DND-41 (cell line): ENCODE measurements at regions not wholly inside any gene's neighbourhood (a gene's known extent, or its start where the extent isn't known, plus 50 kb on each side); places are given as distances from the start of the nearest gene placed in this dataset.

ENCODE experiments used
- ATAC-seq: fragments of 200-7000 bp; cut with Tn5 transposase; 3 replicates; pipeline ENCODE4 v1.9.1; 2021; ENCODE audit warnings: low read depth; ENCODE audit not compliant: insufficient read depth
- DNase-seq: peaks from one replicate; pipeline ENCODE4 v3.0.0-alpha.2; 2020
- H2AFZ ChIP-seq: 2 replicates; pipeline ENCODE4 v1.6.0; 2012; ENCODE audit warnings: low read depth, low read length
- H3K27ac ChIP-seq: 2 replicates; pipeline ENCODE4 v1.5.1; 2012; ENCODE audit warnings: low read length, inconsistent platforms
- H3K27me3 ChIP-seq: fragments of 200-600 bp; sonication (generic); 2 replicates; pipeline ENCODE4 v1.6.0; 2012; ENCODE audit warnings: low read length, mild to moderate bottlenecking, inconsistent platforms; ENCODE audit not compliant: insufficient read depth, poor library complexity
- H3K36me3 ChIP-seq: 2 replicates; pipeline ENCODE4 v1.5.1; 2012; ENCODE audit warnings: low read length, inconsistent platforms; ENCODE audit not compliant: insufficient read depth
- H3K4me1 ChIP-seq: 2 replicates; pipeline ENCODE4 v1.5.1; 2012; ENCODE audit warnings: mild to moderate bottlenecking, low read length; ENCODE audit not compliant: insufficient read depth
- H3K4me2 ChIP-seq: 2 replicates; pipeline ENCODE4 v1.6.0; 2012; ENCODE audit warnings: mild to moderate bottlenecking, moderate library complexity, low read length, inconsistent platforms; ENCODE audit not compliant: insufficient read depth
- H3K4me3 ChIP-seq, 2 experiments: fragments of 200-600 bp in 1 of 2; shearing (Covaris generic) in 1 of 2; 2 replicates each; pipeline ENCODE4 v1.5.1; 2012 to 2016; ENCODE audit warnings: inconsistent platforms in 2 of 2, low read length in 2 of 2, mild to moderate bottlenecking in 2 of 2, low read depth in 1 of 2, moderate library complexity in 1 of 2
- H3K79me2 ChIP-seq: 2 replicates; pipeline ENCODE4 v1.6.0; 2012; ENCODE audit warnings: low read length, inconsistent platforms; ENCODE audit not compliant: insufficient read depth
- H3K9ac ChIP-seq: 2 replicates; pipeline ENCODE4 v1.6.0; 2012; ENCODE audit warnings: low read depth, mild to moderate bottlenecking, inconsistent platforms, low read length, moderate library complexity
- H3K9me3 ChIP-seq: 2 replicates; pipeline ENCODE4 v1.5.1; 2012; ENCODE audit warnings: low read length, moderate library complexity, mild to moderate bottlenecking, inconsistent platforms; ENCODE audit not compliant: insufficient read depth, severe bottlenecking
- H4K20me1 ChIP-seq: 2 replicates; pipeline ENCODE4 v1.6.0; 2012; ENCODE audit warnings: low read length; ENCODE audit not compliant: insufficient read depth
- EZH2 ChIP-seq: IDR thresholded peaks from 3 replicates; pipeline ENCODE4 v1.6.1; 2012; ENCODE audit warnings: borderline replicate concordance, low read depth, mild to moderate bottlenecking, moderate library complexity, low read length, inconsistent platforms; ENCODE audit not compliant: severe bottlenecking
- TF ChIP-seq, protein P1 (sequence below): IDR thresholded peaks from 2 replicates; pipeline ENCODE4 v1.5.1; 2012; ENCODE audit warnings: borderline replicate concordance, low read length, moderate library complexity, mild to moderate bottlenecking; ENCODE audit not compliant: poor library complexity, severe bottlenecking; ENCODE audit errors: extremely low read depth

DNA sequence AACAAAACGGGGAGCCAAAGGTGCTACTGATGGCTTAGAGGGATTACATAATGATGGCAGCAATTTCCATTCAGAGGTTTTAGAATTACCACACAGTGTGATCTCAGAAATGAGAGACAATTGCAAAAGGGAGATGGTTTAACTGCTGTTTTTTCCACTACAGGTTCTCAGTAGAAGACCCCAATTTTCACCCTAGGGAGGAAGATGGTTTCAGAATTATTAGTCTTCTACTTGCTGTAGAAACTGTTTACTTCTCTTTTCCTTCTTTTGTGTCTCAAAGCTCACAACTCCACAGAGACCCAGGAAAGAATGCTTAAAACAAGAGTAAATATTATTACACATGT is 226.5 kb downstream of the INHBA start:
- no peaks in the 10 kb centered on the region for H3K27me3 ChIP-seq
- no peak overlapping the region for H2AFZ ChIP-seq
- no peaks in the 10 kb centered on the region for H3K79me2 ChIP-seq
- no peak overlapping the region for H3K4me3 ChIP-seq
- no peaks in the 10 kb centered on the region for H4K20me1 ChIP-seq
- TF ChIP-seq, protein P1, sequence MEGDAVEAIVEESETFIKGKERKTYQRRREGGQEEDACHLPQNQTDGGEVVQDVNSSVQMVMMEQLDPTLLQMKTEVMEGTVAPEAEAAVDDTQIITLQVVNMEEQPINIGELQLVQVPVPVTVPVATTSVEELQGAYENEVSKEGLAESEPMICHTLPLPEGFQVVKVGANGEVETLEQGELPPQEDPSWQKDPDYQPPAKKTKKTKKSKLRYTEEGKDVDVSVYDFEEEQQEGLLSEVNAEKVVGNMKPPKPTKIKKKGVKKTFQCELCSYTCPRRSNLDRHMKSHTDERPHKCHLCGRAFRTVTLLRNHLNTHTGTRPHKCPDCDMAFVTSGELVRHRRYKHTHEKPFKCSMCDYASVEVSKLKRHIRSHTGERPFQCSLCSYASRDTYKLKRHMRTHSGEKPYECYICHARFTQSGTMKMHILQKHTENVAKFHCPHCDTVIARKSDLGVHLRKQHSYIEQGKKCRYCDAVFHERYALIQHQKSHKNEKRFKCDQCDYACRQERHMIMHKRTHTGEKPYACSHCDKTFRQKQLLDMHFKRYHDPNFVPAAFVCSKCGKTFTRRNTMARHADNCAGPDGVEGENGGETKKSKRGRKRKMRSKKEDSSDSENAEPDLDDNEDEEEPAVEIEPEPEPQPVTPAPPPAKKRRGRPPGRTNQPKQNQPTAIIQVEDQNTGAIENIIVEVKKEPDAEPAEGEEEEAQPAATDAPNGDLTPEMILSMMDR: no peak
- no peak for TF ChIP-seq EZH2
- H3K4me1 ChIP-seq: no peaks in the 10 kb centered on the region
- no peak overlapping the region for H3K9ac ChIP-seq
- no peak overlapping the region for H3K4me2 ChIP-seq
- ATAC-seq: no peak
- H3K36me3 ChIP-seq: no peaks in the 10 kb centered on the region
- H3K27ac ChIP-seq: no peak overlapping the region
- H3K9me3 ChIP-seq: peaks cover 3% of the 10 kb centered on the region
- no peak for DNase-seq

DNA sequence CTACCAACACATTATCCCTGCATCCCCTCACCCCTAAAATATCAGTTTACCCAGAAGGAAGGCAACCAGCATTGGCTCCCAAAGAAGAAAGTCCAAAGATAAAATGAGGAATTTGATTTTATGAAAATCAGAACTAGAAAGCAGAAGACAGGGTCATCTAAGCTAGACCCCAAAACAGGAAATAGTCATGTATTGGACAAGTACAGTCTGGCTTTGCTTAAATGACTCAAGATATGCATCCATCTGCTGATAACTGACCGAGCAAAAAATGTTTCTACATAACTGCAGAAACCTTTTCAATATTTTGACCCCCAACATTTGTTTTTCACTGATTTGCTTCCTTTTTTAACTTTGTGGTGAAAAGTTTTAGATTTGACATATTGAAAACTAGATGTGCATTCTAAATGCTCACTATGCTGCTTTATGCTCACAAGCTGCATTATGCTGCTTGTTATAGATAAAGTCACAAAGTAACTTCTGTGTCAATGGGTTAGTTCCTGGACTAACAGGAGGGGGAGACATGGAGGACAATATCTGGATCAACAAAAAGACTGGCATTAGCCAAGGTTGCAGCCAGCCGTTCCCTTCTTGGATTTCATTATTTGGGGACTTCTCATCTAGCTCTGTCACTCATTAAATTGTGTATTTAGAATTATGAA is 227.0 kb downstream of the INHBA start:
- Histone ChIP-seq H3K27ac (no peak overlapping the region), H4K20me1 (no peaks in the 10 kb centered on the region), H3K27me3 (no peaks in the 10 kb centered on the region), H2AFZ (no peak overlapping the region), H3K79me2 (no peaks in the 10 kb centered on the region), H3K9me3 (peaks cover 3% of the 10 kb centered on the region), H3K9ac (no peak overlapping the region), H3K4me1 (no peaks in the 10 kb centered on the region), H3K4me2 (no peak overlapping the region), H3K4me3 (no peak overlapping the region), H3K36me3 (no peaks in the 10 kb centered on the region)
- no peak for DNase-seq
- TF ChIP-seq, protein P1: no peak
- TF ChIP-seq EZH2: no peak
- ATAC-seq: no peak

DNA sequence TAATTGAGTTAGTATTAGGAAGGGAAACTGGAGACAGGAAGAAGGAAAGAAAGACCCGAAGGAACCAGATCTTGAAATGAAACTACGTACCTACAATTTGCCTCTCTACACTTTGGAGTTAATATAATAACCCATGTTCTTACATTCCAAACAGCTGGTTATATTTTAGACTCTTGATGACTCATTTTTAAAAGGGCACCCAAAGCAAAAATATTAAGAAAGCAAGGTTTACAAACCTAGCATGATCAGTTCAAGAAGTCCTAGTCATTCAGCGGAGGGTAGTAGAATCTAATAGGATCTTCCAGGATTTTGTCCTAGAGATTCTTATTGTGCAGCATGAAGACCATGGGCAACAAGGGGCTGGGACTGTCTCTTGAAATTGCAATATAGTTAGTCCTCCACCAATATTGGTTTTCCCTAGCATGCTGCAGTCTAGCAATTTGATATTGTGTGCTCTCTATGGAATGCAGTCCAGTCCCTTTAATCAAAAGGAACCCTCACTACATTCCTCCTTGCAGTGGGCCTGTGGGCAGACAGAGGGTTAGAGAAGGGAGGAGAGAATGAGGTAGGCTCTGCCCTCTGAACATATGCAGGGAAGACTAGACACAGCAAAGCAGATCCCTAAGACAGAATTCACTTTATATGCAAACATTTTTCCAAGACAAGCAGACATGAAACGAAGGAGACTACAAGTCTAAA is 230.3 kb downstream of the INHBA start:
- Histone ChIP-seq H3K4me2 (no peak overlapping the region), H3K9me3 (no peaks in the 10 kb centered on the region), H3K27ac (no peak overlapping the region), H3K36me3 (no peaks in the 10 kb centered on the region), H3K4me1 (no peaks in the 10 kb centered on the region), H2AFZ (no peak overlapping the region), H3K4me3 (no peak overlapping the region), H4K20me1 (no peaks in the 10 kb centered on the region), H3K27me3 (no peaks in the 10 kb centered on the region), H3K9ac (no peak overlapping the region), H3K79me2 (no peaks in the 10 kb centered on the region)
- DNase-seq (no peak), ATAC-seq (no peak)
- TF ChIP-seq, protein P1: no peak
- TF ChIP-seq EZH2: no peak
